NCI-H226 (cell line): ENCODE measurements at regions not wholly inside any gene's neighbourhood (a gene's known extent, or its start where the extent isn't known, plus 50 kb on each side); places are given as distances from the start of the nearest gene placed in this dataset.

ENCODE experiments used
- DNase-seq: peaks from one replicate; pipeline ENCODE4 v3.0.0-alpha.2; 2015

- DNase-seq = no peak
Observed at GRCh38 chr1:14106679-14107313, 406.8 kb downstream of the PRDM2 start.

- DNase-seq = no peak
Observed at GRCh38 chr1:14108356-14109275, 408.6 kb downstream of the PRDM2 start.

GRCh38 chr1:14109276-14109635 lies 409.3 kb downstream of the PRDM2 start:
- no peak for DNase-seq

GRCh38 chr1:14110040-14110439 lies 410.1 kb downstream of the PRDM2 start:
- no peak for DNase-seq

- DNase-seq = no peak
Observed at GRCh38 chr1:14111121-14111520, 411.1 kb downstream of the PRDM2 start.

- DNase-seq = no peak
Observed at GRCh38 chr1:14112613-14113012, 412.6 kb downstream of the PRDM2 start.

- no peak for DNase-seq
Observed at GRCh38 chr1:14113271-14113670, 413.3 kb downstream of the PRDM2 start.

- no peak for DNase-seq
Observed at GRCh38 chr1:14113841-14114567, 414.0 kb downstream of the PRDM2 start.

- no peak for DNase-seq
Observed at GRCh38 chr1:14115976-14116375, 416.0 kb downstream of the PRDM2 start.

GRCh38 chr1:14117700-14118099 lies 417.7 kb downstream of the PRDM2 start:
- DNase-seq = no peak

- DNase-seq = no peak
Observed at GRCh38 chr1:14118691-14119485, 418.9 kb downstream of the PRDM2 start.

- DNase-seq = no peak
Observed at GRCh38 chr1:14120895-14121294, 420.9 kb downstream of the PRDM2 start.

- DNase-seq = no peak
Observed at GRCh38 chr1:14128096-14128495, 428.1 kb downstream of the PRDM2 start.

GRCh38 chr1:14129009-14129408 lies 429.0 kb downstream of the PRDM2 start:
- no peak for DNase-seq

- no peak for DNase-seq
Observed at GRCh38 chr1:14135070-14135469, 435.1 kb downstream of the PRDM2 start.

GRCh38 chr1:14136152-14136763 lies 436.3 kb downstream of the PRDM2 start:
- DNase-seq = no peak

- DNase-seq = no peak
Observed at GRCh38 chr1:14136881-14137280, 436.9 kb downstream of the PRDM2 start.

- no peak for DNase-seq
Observed at GRCh38 chr1:14137411-14138134, 437.6 kb downstream of the PRDM2 start.

GRCh38 chr1:14138135-14138506 lies 438.1 kb downstream of the PRDM2 start:
- no peak for DNase-seq

- no peak for DNase-seq
Observed at GRCh38 chr1:14138687-14139086, 438.7 kb downstream of the PRDM2 start.

GRCh38 chr1:14140831-14141401 lies 440.9 kb downstream of the PRDM2 start:
- DNase-seq = no peak
